ENCODE measurements at regions not wholly inside any gene's neighbourhood (a gene's known extent, or its start where the extent isn't known, plus 50 kb on each side); places are given as distances from the start of the nearest gene placed in this dataset.
"Not testable (repeated sequence)": the region's sequence is repeated elsewhere in the genome, so short reads cannot be mapped to it uniquely, and the experiment has no call there.

DNA sequence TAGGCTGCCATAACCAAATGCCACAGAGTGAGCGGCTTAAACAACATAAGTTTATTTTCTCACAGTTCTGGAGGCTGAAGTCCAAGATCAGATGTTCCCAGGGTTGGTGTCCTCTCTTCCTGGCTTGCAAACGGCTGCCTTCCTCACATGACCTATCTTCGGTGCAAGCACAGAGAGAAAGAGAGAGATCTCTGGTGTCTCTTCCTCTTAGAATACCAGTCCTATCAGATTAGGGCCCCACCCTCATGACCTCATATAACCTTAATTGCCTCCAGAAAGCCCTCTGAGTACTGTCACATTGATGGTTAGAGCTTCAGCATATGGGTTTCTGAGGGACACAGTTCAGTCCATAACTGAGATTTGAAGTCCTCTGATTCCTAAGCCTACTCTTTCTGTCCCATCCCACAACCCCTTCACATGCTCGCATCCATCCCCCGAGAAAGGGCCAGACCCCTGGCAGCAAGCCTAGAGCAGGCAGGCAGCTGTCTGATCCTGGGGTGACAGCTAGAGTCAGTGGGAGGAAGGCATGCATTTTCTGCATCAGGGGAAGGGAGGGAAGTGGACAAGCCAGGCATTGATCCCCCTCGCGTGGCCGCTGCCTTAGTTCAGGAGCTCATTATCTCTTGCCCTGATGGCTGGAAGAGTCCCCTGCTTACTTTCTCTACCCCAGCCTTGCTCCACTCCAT lies 114.1 kb downstream of the FAR1 start:
- no peak for DNase-seq

DNA sequence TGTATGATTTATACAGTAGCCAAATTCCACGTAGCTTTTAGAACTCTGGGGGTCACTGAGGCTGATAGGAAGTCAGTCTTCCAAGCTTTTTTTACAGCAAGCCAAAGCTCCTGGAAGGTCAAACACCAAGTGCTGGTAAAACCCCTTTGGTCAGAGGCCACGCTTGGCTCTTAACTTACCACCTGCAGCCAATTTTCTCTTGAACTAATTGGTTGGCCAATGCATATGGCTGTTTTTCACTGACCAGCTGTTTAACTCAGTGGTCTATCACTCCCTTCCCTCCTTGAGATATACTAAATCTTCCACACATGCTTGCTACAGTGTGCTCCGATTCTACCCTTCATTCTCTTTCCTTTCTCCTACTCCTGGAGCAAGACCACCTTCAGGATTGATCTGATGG lies 116.0 kb downstream of the FAR1 start:
- DNase-seq, result no peak

GRCh38 chr11:13784855-13785254 lies 116.4 kb downstream of the FAR1 start:
- no peak for DNase-seq

DNA sequence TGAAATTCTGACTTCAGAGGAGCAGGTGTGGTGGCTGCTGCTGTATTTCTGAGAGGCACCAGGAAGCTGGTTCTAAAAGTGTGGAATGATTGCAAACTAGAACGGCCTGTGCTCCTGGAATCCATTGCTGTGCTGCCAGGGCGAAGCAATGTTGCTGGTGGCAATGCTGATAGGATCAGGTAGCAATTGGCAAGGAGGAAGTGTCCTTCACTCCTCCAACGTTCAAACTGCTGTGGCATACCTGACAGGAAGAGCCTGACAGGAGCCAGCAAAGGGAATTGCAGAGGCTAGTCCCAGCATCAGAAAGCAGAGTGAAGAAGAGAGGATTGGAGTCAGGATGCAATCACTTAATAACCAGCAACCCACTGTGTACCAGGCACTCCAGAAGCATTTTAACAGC lies 118.2 kb downstream of the FAR1 start:
- DNase-seq, result no peak

DNA sequence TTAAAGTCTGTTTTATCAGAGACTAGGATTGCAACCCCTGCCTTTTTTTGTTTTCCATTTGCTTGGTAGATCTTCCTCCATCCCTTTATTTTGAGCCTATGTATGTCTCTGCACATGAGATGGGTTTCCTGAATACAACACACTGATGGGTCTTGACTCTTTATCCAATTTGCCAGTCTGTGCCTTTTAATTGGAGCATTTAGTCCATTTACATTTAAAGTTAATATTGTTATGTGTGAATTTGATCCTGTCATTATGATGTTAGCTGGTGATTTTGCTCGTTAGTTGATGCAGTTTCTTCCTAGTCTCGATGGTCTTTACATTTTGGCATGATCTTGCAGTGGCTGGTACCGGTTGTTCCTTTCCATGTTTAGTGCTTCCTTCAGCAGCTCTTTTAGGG lies 129.1 kb downstream of the FAR1 start:
- not testable (repeated sequence) for DNase-seq

DNA sequence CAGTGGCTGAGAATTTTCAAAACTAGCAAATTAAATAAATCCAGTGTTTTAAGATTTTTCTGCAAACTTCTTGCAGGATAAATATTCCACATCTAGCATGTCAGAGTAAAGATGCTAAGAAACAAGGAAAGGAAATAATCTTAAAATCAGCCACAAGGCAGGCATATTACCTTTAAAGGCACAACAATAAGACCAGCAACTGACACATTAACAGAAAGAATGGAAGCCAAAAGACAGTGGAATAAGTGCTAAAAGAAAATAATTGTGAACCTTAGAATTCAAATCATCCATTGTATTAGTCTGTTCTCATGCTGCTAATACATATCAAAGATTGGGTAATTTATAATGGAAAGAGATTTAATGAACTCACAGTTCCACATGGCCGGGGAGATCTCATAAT lies 132.4 kb downstream of the FAR1 start:
- no peak for DNase-seq

- DNase-seq, result no peak
These were observed 144.2 kb upstream of the SPON1 start for GRCh38 chr11:13818325-13818724.

DNA sequence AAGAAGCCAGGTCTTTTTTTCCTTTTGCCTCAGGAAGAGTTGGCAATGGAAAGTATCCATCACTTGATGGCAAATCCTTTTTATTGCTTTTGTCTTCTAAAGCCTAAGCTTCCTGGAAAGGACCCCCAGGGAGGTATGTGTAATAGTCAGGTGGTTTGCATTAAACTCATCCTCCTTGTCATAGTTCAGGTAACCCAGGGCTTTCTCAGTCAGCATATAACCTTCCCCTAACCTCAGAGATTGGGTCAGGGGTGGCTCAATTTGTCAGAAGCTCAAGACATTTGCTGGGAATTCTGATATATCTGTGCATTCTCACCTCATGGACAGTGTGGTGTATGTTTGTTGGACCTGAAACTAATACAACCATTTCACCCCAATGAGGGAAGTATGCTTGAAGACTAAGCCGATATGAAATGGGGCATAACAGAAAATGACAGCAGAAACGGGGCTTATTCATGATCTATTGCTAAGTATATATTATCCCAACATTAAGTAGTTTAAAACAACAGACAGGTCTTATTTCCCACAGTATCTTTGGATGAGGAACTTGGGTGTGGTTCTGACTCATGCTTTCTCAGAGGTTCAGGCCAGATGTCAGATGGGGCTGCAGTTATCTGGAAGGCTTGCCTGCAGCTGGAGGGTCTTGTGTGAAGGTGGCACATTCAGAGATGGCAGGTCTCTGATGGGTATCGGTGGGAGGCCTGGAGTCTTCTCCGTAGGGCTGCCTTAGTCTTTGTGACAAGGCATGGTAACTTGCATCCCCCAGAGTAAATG lies 135.8 kb upstream of the SPON1 start:
- no peak for DNase-seq

- peak; percentile 59 for DNase-seq
These were observed 130.8 kb upstream of the SPON1 start for GRCh38 chr11:13831696-13832095.

- DNase-seq, result no peak
These were observed 128.1 kb upstream of the SPON1 start for GRCh38 chr11:13834463-13834862.

DNA sequence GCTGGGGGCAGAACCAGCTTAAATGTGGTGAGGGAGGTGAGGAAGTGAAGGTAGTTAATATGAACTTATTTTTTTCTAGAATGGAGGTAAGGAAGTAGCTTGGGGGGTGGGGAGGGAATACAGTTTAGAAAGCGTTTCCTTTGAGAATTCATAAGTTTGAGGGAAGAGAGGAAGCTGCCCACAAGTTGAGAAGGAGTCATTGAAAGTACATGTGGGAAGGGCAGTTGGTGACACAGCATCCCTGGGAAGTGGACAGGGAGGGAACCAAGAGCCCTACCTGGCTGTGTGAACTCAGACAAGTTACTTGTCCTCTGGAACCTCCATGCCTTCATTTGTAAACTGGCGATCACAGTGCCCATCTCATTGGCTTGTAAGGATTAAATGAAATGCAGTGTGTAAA lies 125.9 kb upstream of the SPON1 start:
- no peak for DNase-seq

- no peak for DNase-seq
These were observed 125.2 kb upstream of the SPON1 start for GRCh38 chr11:13837286-13837685.

DNA sequence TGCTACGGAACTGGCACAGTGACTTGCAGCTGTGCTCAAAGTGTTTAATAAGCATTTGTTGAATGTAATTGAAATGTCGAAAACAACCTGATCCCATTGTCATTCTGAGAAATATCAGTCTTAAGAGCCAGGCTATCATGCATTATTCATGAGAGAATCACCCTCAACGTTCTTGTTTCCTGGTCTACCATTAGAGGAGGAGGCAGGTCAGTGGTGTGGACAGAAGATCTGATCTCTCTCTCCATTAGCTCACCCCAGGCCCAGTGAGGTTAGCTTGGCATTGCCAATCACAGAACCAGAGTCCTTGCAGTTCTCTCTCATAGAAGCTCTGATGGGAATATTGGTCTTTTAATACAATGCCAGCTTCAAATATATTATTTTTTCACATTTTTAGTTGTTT lies 121.1 kb upstream of the SPON1 start:
- DNase-seq, result no peak

- no peak for DNase-seq
These were observed 114.5 kb upstream of the SPON1 start for GRCh38 chr11:13848031-13848430.

GRCh38 chr11:13850231-13851005 lies 112.1 kb upstream of the SPON1 start:
- DNase-seq, result no peak

DNA sequence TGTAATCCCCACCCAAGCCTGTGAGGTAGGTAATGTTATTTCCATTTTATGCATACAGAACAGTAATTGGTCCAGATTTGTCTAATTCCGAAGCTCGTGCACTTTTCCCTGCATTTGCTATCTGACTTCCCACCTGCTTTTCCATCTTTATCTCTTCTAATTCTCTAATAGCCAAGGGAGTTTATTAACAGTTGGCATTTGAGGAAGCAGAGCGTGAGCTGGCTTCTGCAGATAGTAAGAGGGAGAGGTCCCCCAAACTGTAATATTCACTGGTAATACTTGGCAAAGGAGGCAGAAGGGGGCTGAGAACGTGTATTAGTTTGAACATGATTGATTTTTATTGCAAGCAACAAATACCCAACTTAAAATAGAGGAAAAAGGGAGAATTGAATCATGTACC lies 110.8 kb upstream of the SPON1 start:
- no peak for DNase-seq

GRCh38 chr11:13852481-13852880 lies 110.0 kb upstream of the SPON1 start:
- no peak for DNase-seq

DNA sequence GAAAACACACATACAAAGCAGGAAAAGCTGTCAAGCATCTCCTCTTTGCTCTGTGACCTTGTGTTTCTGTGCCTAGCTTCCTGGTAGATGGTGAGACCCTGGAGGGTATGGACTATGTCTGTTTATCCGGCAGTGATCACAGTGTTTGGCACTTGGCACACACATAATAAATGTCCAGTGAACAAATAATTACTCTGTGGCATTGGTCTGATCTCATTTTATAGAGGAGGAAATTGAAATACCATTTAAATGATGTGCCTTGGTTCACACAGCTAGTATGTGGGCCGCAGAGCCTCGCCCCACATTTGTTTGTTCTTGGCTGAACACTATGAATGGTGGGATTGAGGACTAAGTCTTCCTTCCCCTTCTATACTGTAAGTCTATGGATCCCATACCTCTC lies 104.7 kb upstream of the SPON1 start:
- no peak for DNase-seq

DNA sequence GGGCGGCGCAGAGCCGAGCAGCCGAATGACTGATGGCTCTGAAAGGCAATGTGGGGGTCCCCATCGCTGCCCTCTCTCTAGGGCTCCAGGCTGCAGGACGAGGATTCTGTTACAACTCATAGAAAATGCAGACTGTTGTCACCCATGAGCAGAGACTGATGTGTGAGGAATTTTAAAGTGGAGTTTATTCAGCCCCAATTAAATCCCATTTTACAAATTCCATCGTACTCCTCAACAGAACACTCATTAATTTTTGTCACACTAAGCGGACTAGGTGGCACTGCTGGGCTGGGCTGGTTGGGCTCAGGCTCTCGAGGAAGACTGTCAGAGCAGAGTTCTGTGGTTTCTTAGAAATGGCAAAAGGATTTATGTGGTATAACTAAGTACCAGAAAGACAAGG lies 102.6 kb upstream of the SPON1 start:
- DNase-seq, result no peak

DNA sequence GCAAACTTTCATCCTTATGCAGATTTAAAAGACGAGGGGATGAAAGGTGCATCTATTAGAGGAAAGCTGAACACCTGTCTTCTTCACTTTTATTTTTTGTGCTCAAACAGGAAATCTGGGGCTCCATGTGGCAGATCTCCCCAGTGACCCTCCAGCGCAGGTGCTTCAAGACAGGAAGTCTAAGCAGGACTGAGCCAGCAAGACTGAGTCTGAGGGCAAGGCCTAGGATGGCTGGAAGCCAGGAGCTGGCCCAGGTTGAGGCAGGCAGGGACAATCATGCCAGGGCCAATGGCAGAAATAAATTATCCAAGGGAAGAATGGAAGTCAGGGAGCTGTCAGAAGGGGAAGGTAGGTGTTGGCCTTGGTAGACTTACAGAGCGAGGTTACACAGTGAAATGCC lies 101.1 kb upstream of the SPON1 start:
- no peak for DNase-seq

GRCh38 chr11:13862845-13863392 lies 99.6 kb upstream of the SPON1 start:
- no peak for DNase-seq

GRCh38 chr11:13868710-13869397 lies 93.7 kb upstream of the SPON1 start:
- no peak for DNase-seq

DNA sequence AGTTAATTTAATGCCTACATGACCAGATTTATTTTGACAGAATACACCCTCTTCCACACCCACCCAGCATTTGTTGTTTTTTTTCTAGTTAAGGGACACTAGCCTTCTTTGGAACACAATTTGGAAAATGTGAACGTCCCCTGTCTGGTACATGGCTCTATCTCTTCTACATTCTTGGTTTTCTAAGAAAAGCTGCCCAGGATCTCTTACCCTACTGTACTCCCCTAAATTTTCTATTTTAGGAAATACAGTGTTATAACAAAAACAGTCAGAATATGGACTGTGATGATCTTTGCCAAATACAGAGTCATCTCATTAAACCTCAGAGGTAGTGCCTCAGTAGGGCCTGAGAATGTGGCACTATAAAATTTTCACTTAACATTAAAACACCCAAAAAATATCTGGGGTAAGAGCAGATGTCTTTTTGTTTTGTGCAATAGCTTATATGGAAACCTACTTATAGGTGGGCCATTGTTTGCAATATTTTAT lies 93.1 kb upstream of the SPON1 start:
- no peak for DNase-seq
